ENCODE measurements at regions not wholly inside any gene's neighbourhood (a gene's known extent, or its start where the extent isn't known, plus 50 kb on each side); places are given as distances from the start of the nearest gene placed in this dataset.
"Not testable (repeated sequence)": the region's sequence is repeated elsewhere in the genome, so short reads cannot be mapped to it uniquely, and the experiment has no call there.

DNA sequence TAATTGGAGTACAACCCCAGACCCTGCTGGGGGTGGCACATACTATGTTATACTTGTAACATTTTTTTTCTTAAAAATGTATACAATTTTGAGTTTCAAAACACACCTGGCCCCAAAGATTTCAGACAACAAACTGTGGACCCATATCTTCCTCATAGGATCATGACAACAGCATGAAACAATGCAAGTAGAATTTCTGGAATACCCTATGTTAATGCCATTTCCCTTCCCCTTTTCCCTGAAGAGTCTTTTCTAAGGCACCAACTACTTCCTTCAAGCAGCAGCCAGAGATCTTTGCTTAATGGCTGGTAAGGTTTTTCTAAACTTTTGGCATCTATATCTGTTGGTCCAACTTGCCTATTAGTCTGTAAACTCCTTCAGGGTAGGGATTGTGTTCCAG, 99.9 kb upstream of the SERBP1 start:
- DNase-seq, result no peak

DNA sequence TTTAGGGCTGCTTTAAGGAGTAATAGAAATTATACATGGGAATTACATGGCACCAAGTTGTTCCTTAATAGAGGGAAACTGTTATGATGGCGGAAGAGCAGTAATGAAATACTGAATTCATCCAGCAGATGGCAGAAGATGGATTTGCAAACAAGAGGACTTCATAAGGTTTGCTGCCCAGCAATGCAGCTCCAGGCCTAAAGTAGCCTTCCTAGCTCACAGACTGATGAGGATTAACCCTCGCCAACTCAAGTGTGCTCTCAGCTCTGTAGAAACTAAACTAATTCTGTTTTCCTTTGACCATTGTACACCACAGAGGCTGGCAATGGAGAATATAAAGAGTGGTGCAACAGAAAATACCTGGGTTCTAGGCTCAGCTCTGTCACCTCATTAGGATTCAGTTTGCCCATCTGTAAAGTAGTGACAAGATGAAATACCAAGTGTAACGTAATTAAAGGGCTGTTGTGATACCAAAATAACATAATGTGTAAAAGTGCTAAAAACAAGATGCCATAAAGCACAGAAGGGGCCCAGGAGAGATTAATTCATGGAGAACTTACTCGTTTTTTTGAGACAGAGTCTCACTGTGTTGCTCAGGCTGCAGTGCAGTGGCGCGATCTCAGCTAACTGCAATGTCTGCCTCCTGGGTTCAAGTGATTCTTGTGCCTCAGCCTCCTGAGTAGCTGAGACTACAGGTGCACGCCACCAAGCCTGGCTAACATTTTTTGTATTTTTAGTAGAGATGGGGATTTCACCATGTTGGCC, 102.4 kb upstream of the SERBP1 start:
- DNase-seq, result peak; percentile 26

GRCh38 chr1:67534627-67535065, 104.4 kb upstream of the SERBP1 start:
- DNase-seq, result no peak

- DNase-seq, result peak; percentile 19
These were observed 105.3 kb upstream of the SERBP1 start for GRCh38 chr1:67535474-67535873.

DNA sequence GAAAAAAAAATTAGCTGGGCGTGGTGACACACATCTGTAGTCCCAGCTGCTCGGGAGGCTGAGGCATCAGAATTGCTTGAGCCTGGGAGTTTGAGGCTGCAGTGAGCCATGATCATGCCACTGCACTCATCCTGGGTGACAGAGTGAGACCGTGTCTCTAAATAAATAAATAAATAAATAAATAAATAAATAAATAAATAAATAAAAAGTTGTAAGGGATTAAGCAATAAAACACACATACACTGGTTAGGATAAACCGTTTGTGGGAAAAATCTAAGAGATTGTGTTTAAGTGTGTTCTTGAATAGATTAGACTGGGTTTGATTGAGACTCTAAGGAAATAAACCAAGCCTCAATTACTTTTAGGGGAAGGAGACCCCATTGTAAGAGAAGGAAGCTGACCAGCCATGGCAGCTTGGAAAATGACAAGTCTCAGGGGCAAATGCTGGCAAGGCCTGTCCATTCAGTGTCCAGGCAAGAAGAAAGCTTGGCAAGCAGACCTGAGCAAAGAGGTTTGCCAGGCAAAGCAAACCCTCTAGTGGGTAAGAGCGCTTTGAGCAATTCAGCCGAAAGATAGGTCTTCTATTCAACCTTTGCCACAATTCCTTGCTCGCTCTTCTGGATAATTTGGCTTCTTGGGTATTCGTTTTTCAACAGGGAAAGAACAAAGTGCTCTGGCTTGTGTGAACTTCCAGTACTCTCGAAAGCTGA, 106.9 kb upstream of the SERBP1 start:
- DNase-seq, result no peak

GRCh38 chr1:67537667-67538018, 107.4 kb upstream of the SERBP1 start:
- DNase-seq, result no peak

DNA sequence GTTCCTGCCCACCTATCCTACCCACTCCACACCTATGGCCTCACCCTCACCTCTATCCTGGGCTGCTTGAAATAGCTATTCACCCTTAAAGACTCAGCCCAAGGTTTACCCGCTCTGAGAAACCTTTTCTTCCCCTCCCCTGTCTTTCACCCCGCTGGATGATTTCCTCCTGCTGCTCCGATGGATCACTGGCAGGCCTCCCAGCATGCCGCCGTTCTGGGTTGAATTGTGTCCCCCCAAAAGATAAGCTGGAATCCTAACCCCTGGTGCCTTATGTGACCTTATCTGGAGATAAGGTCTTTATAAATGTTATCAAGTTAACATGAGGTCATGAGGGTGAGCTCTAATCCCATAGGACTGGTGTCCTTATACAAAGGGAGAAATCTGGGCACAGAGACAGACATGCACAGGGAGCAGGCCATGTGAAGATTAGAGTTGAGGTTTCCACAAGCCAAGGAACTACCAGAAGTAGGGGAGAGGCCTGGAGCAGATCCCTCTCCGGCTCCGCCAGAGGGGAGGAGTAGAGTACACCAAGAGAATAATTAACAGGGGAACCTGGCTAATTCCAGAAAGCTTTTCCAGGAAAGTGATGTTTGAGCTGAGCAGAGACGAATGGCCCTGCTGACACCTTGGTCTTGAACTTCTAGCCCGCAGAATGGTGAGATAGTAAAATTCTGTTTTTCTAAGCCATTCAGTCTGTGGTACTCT, 110.0 kb upstream of the SERBP1 start:
- no peak for DNase-seq

DNA sequence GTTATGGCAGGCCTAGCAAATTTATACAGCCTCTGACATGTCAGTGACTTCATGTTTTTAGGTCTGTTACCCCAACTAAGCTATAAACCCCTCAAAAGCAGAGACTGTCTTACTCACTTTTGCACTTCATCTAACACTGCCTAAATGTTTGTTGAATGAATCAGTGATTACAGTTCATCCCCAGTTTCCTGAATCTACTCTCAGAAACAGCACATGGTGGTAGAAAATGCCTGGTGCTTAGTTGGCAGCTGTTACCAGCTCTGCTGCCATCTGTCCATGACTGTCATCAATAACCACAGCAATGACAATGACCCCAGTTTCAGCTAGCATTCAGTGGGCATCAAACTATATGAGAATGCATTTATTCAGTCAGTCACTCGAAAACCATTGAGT, 110.5 kb upstream of the SERBP1 start:
- no peak for DNase-seq

- DNase-seq, result no peak
These were observed 112.5 kb upstream of the SERBP1 start for GRCh38 chr1:67542747-67543146.

GRCh38 chr1:67544921-67545320, 114.7 kb upstream of the SERBP1 start:
- DNase-seq, result no peak

DNA sequence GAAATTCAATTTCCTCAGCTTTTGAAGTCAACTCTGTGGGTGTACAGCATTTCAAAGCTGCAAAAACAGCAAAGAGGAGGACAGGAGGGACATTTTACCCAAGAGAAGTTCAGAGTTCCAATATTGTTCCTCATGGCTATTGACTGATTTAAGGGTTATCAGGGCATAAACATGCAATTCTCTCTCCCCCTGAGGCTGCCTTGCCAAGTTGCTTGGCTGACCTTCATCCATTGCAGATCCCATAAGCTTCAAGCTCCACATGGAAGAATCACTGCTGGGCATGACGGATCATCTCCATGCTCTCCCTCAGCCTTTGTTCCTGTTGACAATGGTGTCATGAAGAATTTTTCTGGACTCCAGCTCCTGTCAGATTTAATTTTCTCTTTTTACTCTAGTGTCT, 115.2 kb upstream of the SERBP1 start:
- DNase-seq, result no peak

- no peak for DNase-seq
These were observed 121.2 kb upstream of the SERBP1 start for GRCh38 chr1:67551375-67551774.

DNA sequence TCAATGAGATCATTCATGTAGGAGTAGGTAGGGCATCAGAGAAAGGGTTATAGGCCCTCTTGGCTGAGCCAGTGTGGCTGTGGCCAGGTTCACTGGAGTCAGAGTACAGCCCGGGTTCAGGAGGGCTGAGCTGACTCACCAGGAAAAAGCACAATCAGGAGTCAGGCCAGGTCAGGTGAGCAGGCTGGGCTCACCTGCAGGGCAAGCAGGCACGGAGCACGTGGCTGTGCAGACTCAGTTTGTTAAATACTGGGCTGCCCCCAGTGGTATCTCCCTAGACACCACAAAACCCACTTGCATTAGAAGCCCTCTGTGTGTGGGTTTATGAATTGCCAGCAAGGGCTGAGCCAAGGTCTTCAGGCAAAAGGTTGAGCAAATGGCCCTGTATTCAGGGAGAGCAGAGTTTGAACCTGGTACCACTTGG, 122.1 kb upstream of the SERBP1 start:
- DNase-seq, result no peak

- not testable (repeated sequence) for DNase-seq
These were observed 124.0 kb upstream of the SERBP1 start for GRCh38 chr1:67554204-67554603.

DNA sequence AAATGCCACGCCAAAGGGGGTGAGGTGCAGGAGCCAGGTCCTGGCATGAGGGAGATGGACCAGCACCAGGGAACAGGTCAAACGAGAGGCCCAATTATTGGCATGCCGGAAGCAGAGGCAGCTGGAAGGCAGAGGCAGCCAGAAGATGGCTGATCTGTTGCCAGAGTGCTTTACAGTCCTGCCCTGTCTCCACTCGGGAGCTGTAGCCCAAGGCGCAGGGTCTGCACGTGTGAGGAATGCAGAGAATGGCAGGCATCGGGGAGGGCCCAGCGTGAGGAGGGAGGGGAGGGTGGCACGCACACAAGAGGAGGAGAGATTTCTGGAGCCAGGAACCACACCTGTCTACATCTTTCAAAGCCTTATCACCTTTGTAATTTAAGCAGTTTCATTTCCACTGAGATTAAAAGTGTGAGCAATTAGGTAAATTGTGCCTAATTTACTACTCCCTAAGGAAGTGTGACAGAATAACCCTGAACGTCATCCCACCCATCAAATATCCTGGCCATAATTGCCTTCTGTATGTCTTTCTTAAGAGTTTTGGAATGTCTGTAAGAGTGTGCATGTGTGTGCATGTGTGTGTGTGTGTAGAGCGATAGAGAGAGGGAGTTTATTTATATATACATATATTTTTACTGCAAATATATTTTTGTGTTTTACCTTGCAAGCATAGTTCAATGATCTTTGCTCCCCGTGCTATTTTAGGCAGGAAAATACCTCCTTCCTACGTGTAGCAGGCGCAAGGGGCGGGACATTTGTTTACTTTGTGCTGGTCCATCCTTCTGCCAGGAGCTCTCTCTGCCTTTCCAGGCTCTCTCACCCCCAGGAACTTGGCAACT, 125.5 kb upstream of the SERBP1 start:
- DNase-seq, result no peak

DNA sequence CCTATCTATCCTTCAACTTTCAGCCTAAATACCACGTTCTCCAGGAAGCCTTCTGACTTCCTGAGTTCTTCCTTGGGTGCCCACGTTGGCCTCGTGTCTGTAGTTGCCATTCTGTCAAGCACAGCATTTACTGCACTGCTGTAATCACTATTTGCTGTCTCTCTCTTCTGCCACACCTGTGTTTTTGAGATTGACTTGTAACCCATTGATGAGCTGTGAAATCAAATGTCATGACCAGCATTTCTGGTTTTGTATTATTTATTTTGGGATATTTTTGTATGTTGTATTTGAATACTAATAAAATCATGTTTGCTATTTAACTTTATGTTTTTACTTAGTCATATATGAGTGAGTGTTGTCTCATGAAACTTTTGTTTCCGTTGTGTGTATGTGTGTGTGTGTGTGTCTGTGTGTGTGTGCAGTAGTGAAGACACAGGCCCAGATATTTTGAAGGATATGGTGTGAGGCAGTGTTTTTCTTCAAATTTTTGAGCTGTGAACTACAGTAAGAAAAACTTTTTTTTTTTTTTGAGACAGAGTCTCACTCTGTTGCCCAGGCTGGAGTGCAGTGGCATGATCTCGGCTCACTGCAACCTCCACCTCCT, 126.2 kb upstream of the SERBP1 start:
- DNase-seq, result no peak

- no peak for DNase-seq
These were observed 127.1 kb upstream of the GADD45A start for GRCh38 chr1:67557696-67558448.

DNA sequence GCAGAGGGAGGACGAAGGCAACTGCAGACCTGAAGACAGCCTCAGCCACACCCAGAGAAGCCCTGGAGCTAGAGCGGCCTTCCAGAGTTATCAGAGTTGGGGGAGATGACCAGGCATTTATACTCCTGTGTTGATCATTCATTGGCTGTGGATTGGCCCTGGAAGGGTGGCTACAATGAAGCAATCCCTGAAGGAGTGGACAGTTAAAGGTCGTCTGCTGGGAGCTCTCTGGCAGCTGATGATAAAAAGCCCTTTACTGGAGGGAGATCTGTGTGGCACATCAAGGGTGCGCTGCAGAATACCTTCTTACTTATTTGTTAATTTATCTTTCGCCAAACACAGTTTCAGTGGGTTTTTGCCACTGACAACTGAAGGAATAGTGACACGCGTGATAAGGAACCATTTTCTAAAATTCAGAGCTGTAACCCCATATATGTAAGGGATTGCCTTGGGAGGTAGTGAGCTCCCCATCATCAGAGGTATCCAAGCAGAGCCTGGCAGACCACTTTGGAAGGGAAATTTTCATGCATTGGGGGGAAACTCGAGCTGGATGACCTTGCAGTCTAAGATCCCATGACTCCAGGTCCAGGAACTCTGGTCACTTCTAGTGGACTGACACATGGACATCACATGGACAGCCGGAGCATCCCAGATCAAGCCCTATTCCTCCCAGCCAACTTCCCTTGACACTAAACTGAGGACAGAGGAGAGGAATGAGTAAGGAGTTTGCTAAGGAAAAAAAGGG, 126.4 kb upstream of the GADD45A start:
- no peak for DNase-seq

GRCh38 chr1:67559222-67559700, 125.7 kb upstream of the GADD45A start:
- no peak for DNase-seq

DNA sequence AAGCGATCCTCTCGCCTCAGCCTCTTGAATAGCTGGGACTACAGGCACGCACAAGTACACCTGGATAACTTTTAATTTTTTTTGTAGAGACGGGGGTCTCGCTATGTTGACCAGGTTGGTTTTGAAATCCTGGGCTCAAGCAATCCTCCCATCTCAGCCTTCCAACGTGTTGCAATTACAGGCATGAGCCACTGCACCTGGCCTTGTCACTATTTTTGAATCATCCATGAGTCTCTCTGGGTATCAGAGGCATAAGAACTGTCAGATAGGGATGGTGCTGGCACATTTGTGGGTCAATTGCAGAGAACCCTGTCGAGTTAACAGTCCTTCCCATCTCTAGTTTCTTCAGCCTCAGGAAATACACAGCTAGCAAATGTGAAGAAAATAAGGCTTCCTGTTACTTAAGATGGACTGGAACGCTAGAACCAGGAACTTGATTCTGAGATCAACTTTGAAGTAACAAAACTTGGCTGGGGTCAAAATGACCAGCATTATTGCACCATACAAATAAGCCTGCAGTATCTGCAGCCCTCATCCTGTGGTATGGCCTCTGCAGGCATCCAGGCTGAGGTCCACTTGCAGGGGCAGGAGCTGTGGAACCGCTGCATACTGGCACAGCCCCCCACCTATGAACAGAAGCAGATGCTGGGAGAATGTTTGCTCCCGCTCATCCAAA, 124.3 kb upstream of the GADD45A start:
- no peak for DNase-seq
